PC-3 (cell line): ENCODE measurements at regions not wholly inside any gene's neighbourhood (a gene's known extent, or its start where the extent isn't known, plus 50 kb on each side); places are given as distances from the start of the nearest gene placed in this dataset.

Experiments used
- CTCF ChIP-seq: fragments of 300-600 bp; sonication (generic); conservative IDR thresholded peaks from 2 replicates; pipeline ENCODE4 v1.5.1; 2017; ENCODE audit warnings: antibody characterized with exemption, low read depth, mild to moderate bottlenecking, low read length
- EZH2 ChIP-seq: fragments of 300-600 bp; sonication (generic); IDR thresholded peaks from one replicate; pipeline ENCODE4 v1.6.1; 2017; ENCODE audit warnings: antibody characterized with exemption, mild to moderate bottlenecking, low read length; ENCODE audit not compliant: unreplicated experiment

GRCh38 chr11:37411289-37411688 is 813.3 kb upstream of the RAG2 start:
- TF ChIP-seq CTCF (no peak), EZH2 (no peak)
